Hepatocyte (in vitro differentiated cells): ENCODE measurements at regions not wholly inside any gene's neighbourhood (a gene's known extent, or its start where the extent isn't known, plus 50 kb on each side); places are given as distances from the start of the nearest gene placed in this dataset.

Source experiments
- EZH2phosphoT487 ChIP-seq: fragments of 200-600 bp; sonication (generic); IDR thresholded peaks from one replicate; pipeline ENCODE4 v1.6.1; 2018; ENCODE audit warnings: antibody characterized with exemption, mild to moderate bottlenecking, low read depth, moderate library complexity; ENCODE audit not compliant: unreplicated experiment, severe bottlenecking
- TF ChIP-seq, protein P1 (sequence below): fragments of 200-600 bp; sonication (generic); IDR thresholded peaks from 2 replicates; pipeline ENCODE4 v1.5.1; 2016; ENCODE audit warnings: antibody characterized with exemption, mild to moderate bottlenecking; ENCODE audit not compliant: poor library complexity

DNA sequence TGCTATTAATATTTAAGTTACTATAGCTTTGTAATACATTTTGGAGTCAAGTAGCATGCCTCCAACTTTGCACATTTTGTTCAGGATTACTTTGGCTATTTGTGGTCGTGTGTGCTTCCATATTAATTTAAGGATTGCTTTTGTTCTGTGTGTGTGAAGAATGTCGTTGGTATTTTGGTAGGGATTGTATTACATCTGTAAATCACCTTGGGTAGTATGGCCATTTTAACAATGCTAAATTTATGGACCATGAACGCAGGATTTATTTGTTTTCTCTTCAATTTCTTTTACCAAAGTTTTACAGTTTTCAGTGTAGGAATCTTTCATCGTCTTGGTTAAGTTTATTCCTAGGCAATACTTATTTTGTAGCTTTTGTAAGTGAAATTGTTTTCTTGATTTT is 758.0 kb downstream of the FRK start:
- TF ChIP-seq, protein P1, sequence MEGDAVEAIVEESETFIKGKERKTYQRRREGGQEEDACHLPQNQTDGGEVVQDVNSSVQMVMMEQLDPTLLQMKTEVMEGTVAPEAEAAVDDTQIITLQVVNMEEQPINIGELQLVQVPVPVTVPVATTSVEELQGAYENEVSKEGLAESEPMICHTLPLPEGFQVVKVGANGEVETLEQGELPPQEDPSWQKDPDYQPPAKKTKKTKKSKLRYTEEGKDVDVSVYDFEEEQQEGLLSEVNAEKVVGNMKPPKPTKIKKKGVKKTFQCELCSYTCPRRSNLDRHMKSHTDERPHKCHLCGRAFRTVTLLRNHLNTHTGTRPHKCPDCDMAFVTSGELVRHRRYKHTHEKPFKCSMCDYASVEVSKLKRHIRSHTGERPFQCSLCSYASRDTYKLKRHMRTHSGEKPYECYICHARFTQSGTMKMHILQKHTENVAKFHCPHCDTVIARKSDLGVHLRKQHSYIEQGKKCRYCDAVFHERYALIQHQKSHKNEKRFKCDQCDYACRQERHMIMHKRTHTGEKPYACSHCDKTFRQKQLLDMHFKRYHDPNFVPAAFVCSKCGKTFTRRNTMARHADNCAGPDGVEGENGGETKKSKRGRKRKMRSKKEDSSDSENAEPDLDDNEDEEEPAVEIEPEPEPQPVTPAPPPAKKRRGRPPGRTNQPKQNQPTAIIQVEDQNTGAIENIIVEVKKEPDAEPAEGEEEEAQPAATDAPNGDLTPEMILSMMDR: no peak
- no peak for TF ChIP-seq EZH2phosphoT487
